ENCODE measurements at regions not wholly inside any gene's neighbourhood (a gene's known extent, or its start where the extent isn't known, plus 50 kb on each side); places are given as distances from the start of the nearest gene placed in this dataset.

DNA sequence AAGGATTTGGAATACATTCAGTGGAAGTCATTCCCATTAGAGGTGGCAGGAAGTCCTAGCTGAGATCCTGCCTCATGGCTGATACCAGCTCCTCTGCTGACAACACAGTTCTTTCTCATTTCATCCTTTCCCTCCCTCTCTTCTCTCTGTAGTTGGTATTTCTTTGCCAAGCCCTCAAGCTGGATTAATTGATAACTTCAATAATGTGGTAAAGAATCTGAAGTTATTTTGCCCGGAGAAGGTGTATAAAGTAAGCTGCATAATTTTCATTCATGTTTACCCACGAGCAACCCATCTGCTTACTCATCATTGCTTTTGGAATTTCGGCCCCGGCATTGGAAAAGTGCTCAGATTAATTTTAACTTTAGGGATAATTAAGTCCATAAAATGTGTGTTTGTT, 85.2 kb upstream of the PLPP4 start:
- TF ChIP-seq CTCF (conservative IDR thresholded peaks at IDR 0.05), result no peak
- Histone ChIP-seq H3K4me1 (ENCODE audit: control insufficient read depth, insufficient read depth, low read length) (no peaks in the 10 kb centered on the region), H3K27me3 (ENCODE audit: control insufficient read depth, insufficient read depth, low read length, poor library complexity, severe bottlenecking) (no peaks in the 10 kb centered on the region), H3K9ac (ENCODE audit: extremely low read depth, low read length, poor library complexity, severe bottlenecking) (no peak overlapping the region), H3K27ac (ENCODE audit: low read depth, low read length) (no peak overlapping the region), H3K4me3 (ENCODE audit: low read length) (no peak overlapping the region), H3K36me3 (ENCODE audit: control insufficient read depth, insufficient read depth, low read length) (no peaks in the 10 kb centered on the region), H3K9me3 (ENCODE audit: control insufficient read depth, low read length) (no peaks in the 10 kb centered on the region)
- Mint-ChIP-seq H3K4me1 (peaks cover 4% of the 10 kb centered on the region), H3K27me3 (ENCODE audit: insufficient read depth) (peaks cover 4% of the 10 kb centered on the region), H3K4me3 (no peak overlapping the region), H3K36me3 (ENCODE audit: low read depth) (no peaks in the 10 kb centered on the region), H3K9me3 (no peaks in the 10 kb centered on the region), H3K27ac (no peak overlapping the region)
- no peak for DNase-seq
- 96 to 100% methylated on average over 1 to 4 of the region's 4 CpGs for WGBS, 2 experiments (ENCODE audit: insufficient coverage in 1 of 2, insufficient read length in 1 of 2)

- TF ChIP-seq CTCF (conservative IDR thresholded peaks at IDR 0.05), result no peak
- H3K27me3 ChIP-seq (ENCODE audit: control insufficient read depth, insufficient read depth, low read length, poor library complexity, severe bottlenecking), result no peaks in the 10 kb centered on the region
- no peak overlapping the region for H3K9ac ChIP-seq (ENCODE audit: extremely low read depth, low read length, poor library complexity, severe bottlenecking)
- H3K36me3 ChIP-seq (ENCODE audit: control insufficient read depth, insufficient read depth, low read length), result no peaks in the 10 kb centered on the region
- H3K4me3 ChIP-seq (ENCODE audit: low read length), result no peak overlapping the region
- peaks cover 4% of the 10 kb centered on the region for H3K4me1 Mint-ChIP-seq
- H3K27ac Mint-ChIP-seq, result no peak overlapping the region
- no peak overlapping the region for H3K27ac ChIP-seq (ENCODE audit: low read depth, low read length)
- no peak for DNase-seq
- H3K9me3 Mint-ChIP-seq, result no peaks in the 10 kb centered on the region
- WGBS, 2 experiments (ENCODE audit: insufficient coverage in 1 of 2, insufficient read length in 1 of 2), result 91 to 92% methylated on average over 2 to 4 of the region's 4 CpGs
- H3K27me3 Mint-ChIP-seq (ENCODE audit: insufficient read depth), result peaks cover 4% of the 10 kb centered on the region
- H3K36me3 Mint-ChIP-seq (ENCODE audit: low read depth), result no peaks in the 10 kb centered on the region
- H3K9me3 ChIP-seq (ENCODE audit: control insufficient read depth, low read length), result no peaks in the 10 kb centered on the region
- H3K4me3 Mint-ChIP-seq, result no peak overlapping the region
- no peaks in the 10 kb centered on the region for H3K4me1 ChIP-seq (ENCODE audit: control insufficient read depth, insufficient read depth, low read length)
These were observed 84.1 kb upstream of the PLPP4 start for GRCh38 chr10:120372917-120373316.

- Histone ChIP-seq H3K9ac (ENCODE audit: extremely low read depth, low read length, poor library complexity, severe bottlenecking) (no peak overlapping the region), H3K36me3 (ENCODE audit: control insufficient read depth, insufficient read depth, low read length) (no peaks in the 10 kb centered on the region), H3K4me1 (ENCODE audit: control insufficient read depth, insufficient read depth, low read length) (no peaks in the 10 kb centered on the region), H3K4me3 (ENCODE audit: low read length) (no peak overlapping the region), H3K27ac (ENCODE audit: low read depth, low read length) (no peak overlapping the region), H3K9me3 (ENCODE audit: control insufficient read depth, low read length) (no peaks in the 10 kb centered on the region), H3K27me3 (ENCODE audit: control insufficient read depth, insufficient read depth, low read length, poor library complexity, severe bottlenecking) (no peaks in the 10 kb centered on the region)
- Mint-ChIP-seq H3K9me3 (peaks cover 6% of the 10 kb centered on the region), H3K36me3 (ENCODE audit: low read depth) (no peaks in the 10 kb centered on the region), H3K4me1 (no peaks in the 10 kb centered on the region), H3K4me3 (no peak overlapping the region), H3K27me3 (ENCODE audit: insufficient read depth) (peaks cover 2% of the 10 kb centered on the region), H3K27ac (no peak overlapping the region)
- 92 to 100% methylated on average over 2 to 4 of the region's 4 CpGs for WGBS, 2 experiments (ENCODE audit: insufficient coverage in 1 of 2, insufficient read length in 1 of 2)
- no peak for TF ChIP-seq CTCF (conservative IDR thresholded peaks at IDR 0.05)
- no peak for DNase-seq
These were observed 81.4 kb upstream of the PLPP4 start for GRCh38 chr10:120375666-120376065.
